ENCODE measurements at regions not wholly inside any gene's neighbourhood (a gene's known extent, or its start where the extent isn't known, plus 50 kb on each side); places are given as distances from the start of the nearest gene placed in this dataset.
"Not testable (repeated sequence)": the region's sequence is repeated elsewhere in the genome, so short reads cannot be mapped to it uniquely, and the experiment has no call there.

GRCh38 chr1:169013821-169014220, 92.7 kb upstream of the ATP1B1 start:
- no peak for DNase-seq (ENCODE audit: low read depth)

GRCh38 chr1:169015464-169015863, 91.0 kb upstream of the ATP1B1 start:
- no peak for DNase-seq (ENCODE audit: low read depth)

DNA sequence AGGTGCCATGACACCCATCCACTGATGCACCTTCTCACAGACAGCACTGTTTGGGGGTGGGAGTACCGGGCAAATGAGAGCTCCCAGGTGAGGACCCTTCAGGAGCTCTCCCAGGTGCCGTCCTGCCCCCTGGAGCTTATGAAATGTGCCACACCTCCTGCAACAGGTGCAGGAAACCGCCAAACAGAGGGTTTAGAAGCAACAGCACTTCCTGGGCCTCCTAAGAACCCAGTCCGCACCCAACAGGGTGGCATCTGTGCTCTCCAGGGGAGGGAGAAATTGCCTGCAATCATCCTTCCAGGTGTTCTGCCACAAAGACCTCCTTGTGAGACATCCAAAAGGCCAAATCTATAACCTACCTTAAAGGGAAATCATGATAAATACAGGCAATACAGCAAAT, 87.7 kb upstream of the ATP1B1 start:
- no peak for DNase-seq (ENCODE audit: low read depth)

DNA sequence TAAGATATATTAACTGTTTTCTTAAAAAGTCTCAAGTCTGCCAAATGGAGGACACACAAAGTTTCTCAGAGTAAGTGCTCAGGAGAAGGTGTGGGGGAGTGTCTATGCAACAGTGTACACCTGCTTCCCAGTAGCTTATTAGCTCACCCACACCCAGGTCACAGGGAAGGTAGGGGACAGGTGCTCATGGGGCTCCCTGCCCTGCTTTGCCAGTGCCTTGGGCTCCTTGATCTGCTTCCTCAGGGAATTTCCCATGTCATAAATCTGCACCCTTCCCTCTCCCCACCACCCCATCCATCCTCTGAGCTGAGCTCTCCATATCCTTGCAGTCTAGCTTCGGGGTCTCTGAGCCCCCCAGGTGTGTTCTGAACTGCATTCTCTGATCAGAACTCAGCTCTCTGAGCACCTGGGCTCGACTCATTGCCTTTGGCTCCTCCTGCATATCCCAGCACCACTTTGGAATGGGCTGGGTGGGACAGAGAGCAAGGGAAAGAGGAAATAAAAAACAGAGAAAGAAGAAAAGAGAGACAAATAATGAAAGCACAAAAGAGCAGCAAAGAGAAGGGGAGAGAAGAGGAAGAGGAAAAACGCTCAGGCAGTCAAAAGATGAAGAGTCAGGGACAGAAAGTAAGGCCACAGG, 87.0 kb upstream of the ATP1B1 start:
- DNase-seq (ENCODE audit: low read depth) = no peak

DNA sequence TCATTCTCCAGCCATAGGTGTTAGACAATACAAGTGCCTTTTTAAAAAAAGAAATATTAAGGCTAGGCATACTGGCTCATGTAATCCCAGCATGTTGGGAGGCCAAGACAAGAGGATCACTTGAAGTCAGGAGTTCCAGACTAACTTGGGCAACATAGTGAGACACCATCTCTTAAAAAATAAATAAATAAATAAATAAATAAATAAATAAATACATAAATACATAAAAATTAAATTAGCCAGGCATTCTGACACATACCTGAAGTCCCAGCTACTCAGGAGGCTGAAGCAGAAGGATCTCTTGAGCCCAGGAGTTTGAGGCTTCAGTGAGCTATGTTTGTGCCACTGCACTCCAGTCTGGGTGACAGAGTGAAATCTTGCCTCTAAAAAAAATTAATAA, 85.8 kb upstream of the ATP1B1 start:
- DNase-seq (ENCODE audit: low read depth) = no peak

DNA sequence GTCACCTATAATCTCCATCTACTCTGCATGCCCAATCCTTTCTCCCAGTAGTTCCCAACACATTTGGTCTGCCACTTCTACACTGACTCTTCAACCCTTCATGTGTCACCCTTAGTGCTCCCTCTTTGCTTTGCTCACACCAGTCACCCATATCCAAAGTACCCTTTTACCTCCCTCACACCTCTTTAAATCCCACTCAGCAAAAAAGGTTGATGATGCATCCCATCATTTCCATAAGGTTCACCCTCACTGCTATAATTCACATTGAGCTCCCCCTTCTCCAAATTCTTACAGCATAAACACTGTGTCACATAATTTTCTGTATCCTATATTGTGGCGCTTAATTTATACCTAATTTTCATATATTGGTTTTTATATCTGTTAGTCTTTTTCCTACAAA, 83.8 kb upstream of the ATP1B1 start:
- no peak for DNase-seq (ENCODE audit: low read depth)

DNA sequence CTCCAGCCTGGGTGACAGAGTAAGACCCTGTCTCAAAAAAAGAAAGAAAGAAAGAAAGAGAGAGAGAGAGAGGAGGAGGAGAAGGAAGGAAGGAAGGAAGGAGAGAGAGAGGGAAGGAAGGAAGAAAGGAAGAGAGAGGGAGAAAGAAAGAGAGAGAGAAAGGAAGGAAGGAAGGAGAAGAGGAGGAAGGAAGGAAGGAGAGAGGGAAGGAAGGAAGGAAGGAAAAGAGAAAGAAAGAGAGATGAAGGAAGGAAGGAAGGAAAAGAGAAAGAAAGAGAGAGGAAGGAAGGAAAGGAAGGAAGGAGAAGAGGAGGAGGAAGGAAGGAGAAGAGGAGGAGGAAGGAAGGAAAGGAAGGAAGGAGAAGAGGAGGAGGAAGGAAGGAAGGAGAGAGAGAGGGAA, 82.2 kb upstream of the ATP1B1 start:
- no peak for DNase-seq (ENCODE audit: low read depth)

- DNase-seq (ENCODE audit: low read depth) = no peak
These were observed 81.7 kb upstream of the ATP1B1 start for GRCh38 chr1:169024800-169025271.

DNA sequence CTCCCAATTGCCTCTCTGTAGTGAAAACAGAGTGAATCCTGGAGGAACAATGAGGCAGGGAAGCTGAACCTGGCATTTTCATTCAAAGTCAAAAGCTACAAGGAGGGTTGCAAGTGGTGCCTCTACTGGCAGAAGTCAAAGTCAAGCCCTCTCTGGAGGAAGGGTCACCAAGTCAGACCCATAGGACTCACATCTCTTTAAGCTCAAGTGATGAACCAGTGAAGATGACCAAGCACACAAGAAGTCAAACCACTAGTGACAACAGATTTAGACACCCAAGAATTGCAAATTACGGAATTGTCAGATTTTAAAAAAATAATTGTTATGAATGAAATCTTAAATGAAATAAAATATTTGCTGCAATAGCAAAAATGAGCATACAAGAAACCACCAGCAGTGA, 81.1 kb upstream of the ATP1B1 start:
- DNase-seq (ENCODE audit: low read depth) = no peak

DNA sequence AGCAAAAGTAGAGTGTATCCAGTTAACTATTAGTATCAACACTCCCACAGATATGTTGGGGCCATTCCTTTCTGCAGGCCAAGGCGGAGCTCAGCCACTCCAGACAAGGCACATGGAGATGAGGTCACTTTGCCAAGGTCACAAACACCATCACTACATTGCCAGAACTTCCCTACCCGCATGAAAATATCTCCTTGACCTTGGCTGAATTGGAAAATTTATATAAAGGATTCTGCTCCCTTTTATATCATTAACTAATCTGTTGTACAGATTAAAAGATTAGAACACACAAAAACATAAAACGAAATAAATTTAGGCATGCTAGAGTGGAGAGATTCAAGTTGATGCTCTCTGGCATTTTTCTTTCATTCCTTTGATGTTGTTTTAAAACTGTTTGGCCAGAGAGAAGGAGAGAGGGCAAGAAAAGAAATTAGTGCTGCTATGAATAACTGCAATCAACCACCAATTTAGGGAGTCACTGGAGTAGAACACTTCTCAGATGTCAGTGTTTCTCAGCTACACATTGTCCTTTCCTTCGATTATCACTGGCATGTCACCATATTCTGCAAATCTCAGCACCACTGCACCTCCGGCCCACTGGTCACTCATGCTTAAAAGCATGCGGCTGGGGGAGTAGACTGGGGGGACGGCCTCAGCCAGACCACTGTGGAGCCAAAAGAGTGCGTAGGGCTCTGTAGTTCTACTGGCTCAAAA, 78.7 kb upstream of the ATP1B1 start:
- no peak for DNase-seq (ENCODE audit: low read depth)

DNA sequence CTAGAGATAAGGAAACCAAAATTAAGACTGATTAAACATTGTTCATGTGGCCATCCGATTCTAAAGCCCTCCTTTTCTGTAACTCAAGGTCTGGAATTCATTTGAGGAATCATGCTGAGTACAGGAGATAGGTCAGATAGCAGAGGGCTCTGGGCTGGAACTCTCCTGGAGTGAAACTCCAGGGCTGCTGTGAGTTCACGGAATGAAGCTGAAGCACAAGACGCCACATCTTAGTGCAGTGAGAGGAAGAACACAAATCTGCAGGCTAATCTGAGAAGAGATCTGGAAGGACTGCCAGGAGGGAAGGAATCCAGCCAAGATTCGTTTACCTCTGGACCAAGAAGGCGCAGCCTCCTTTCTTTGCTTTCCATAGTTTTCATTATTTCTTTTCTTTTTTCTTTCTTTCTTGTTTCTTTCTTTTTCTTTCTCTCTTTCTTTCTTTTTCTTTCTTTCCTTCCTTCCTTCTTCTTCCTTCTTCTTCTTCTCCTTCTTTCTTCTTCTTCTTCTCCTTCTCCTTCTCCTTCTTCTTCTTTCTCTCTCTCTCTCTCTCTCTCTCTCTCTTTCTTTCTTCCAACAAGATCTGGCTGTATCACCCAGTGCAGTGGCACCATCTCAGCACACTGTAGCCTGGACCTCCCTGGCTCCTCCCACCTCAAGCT, 74.8 kb upstream of the ATP1B1 start:
- peak; percentile 2 for DNase-seq (ENCODE audit: low read depth)

DNA sequence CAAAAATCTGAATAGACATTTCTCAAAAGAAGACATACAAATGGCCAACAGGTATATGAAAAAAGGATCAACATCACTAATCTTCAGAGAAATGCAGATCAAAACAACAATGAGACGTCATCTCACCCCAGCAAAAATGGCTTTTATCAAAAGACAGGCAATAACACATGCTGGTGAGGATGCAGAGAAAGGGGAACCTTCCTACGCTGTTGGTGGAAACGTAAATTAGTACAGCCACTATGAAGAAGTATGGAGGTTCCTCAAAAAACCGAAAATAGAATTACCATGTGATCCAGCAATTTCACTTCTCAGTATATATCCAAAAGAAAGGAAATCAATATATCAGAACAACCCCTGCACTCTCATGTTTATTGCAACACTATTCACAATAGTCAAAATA, 65.1 kb upstream of the ATP1B1 start:
- no peak for DNase-seq (ENCODE audit: low read depth)

DNA sequence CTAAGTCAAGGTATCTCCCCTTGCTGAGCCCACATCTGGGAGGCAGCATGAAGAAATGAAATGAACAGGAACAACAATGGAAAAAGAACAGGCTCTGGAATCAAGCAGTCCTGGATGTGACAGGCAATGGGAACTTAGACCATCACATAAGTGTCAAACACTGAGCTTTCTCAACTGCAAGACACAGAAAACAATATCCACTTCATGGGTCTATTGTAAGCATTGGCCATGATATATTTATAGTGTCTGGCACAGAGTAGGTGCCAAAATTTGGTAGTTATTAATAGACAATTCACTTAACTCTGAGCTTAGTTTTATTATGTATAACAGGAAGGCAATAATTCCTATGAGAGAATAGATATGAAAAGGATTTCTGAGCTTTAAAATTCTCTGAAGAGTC, 64.1 kb upstream of the ATP1B1 start:
- DNase-seq (ENCODE audit: low read depth) = no peak

DNA sequence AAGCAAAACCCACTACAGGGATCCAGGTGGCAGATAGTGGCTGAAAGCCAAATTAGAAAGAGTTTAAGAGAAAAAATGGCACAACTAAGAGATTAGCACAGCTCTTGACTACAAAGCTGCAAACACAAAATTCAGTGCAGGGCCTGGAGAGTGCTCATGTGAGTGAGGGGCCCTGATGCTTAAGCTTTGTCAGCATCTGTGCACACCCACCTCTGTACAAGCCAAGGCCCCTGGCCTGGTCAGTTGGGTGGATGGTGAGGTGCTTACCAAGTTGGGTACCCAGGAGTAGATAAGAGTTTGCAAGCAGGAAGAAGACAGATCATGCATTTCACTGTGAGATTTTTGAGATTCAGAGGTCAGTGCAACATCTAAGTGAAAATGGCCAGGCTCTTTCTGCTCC, 62.7 kb upstream of the ATP1B1 start:
- DNase-seq (ENCODE audit: low read depth) = no peak

- DNase-seq (ENCODE audit: low read depth) = no peak
These were observed 62.2 kb upstream of the ATP1B1 start for GRCh38 chr1:169044296-169044695.

DNA sequence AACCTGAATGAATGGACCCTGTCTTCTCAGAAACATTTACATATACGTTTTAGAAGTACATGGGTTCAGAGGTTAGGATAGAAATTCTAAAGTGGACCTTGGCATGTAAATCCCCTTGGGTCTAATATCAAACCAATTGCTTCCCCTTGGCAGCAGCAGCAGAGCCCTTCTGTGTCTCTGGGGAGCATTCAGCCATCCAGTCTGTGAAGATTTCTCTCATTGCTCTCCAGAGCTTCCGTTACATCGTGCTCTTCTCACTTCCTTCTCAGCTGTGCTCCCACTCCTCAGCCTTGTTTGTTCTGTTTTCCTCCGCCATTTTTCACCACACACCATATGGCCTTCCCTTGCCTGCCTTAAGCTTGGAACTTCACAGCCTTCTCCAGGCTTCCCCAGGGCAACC, 61.5 kb upstream of the ATP1B1 start:
- DNase-seq (ENCODE audit: low read depth) = no peak

GRCh38 chr1:169046671-169047070, 59.8 kb upstream of the ATP1B1 start:
- no peak for DNase-seq (ENCODE audit: low read depth)

DNA sequence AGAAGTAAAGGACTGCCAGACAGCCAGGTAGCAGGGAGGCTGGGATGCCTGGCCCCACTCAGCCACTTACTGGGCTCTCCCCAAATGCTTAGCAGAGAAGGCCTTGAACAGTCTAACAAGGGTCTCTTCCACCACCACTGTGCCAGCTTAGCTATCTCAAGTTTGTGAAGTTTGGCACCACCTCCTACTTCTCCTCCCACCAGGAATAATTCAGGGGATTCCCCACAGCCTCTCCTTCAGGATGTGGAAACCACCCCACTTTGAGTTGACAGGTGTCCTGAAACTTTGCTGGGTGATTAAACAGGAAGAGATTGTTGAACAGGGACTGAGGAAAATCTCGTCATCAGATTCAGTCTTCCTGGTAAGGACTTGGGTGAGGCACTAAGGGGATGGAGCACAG, 59.4 kb upstream of the ATP1B1 start:
- no peak for DNase-seq (ENCODE audit: low read depth)

DNA sequence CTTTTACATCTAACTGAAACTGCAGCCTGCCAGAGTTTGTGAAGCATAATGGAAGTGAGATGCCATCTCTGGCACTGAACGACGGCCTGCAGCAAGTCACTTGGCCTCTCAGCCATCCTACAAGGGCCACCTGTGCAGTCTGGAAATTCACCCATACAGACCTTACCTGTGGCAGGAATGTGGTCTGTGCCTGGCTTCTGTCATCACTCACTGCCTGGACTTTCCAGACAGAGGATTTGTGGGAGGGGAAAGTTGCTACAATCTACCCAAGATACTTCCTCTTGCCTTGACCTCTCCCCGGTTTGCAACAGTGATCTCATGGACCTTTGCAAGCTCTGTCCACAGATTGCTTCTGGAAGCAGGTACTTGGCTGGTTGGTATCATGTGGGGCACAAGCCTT, 58.4 kb upstream of the ATP1B1 start:
- DNase-seq (ENCODE audit: low read depth) = no peak

DNA sequence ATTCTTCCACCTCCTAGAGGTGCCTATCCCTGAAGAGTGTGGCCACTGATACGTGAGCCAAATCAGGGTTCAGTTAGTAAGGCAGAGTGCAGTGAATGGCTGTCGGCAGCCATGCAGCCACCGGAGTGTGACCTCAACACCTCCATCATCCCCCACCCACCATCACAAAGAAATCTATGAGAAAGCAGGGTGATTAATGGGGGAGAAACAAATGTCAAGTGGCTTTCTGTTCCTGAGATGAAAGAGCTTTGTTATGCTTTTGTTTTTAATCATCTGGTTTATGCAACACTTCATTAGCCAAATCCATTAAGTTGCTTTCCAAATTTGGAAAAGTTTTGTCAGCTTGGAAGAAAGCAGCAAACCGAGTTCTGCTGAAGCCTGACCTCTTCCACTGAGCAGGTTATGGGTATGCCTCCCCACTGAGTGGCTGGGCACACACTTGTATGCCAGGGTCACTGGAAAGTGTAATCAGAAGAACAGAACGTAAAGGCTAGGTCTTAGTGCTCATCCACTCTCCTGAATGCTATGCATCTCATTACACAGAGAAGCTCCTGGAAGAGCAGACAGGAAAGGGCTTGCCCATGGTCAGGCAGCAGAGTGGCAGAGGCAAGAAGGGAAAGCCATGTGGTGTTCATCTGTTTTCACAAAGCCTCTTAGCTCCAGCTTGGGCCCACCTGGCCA, 57.1 kb upstream of the ATP1B1 start:
- DNase-seq (ENCODE audit: low read depth) = no peak

- DNase-seq (ENCODE audit: low read depth) = no peak
These were observed 55.3 kb upstream of the ATP1B1 start for GRCh38 chr1:169051171-169051570.

DNA sequence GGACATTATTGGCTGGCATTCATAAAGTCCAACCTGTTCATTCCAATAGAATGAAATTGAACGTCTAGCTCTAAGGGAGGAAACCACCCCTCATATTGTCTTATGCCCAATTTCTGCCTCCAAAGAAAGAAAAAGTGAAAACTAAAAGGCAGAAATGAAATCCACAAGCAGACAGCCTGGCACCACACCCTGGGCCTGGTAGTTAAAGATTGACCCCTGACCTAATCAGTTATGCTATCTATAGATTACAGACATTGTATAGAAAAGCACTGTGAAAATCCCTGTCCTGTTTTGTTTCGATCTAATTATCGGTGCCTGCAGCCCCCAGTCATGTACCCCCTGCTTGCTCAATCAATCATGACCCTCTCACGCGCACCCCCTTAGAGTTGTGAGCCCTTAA, 54.3 kb upstream of the ATP1B1 start:
- DNase-seq (ENCODE audit: low read depth) = not testable (repeated sequence)

- DNase-seq (ENCODE audit: low read depth) = no peak
These were observed 53.8 kb upstream of the ATP1B1 start for GRCh38 chr1:169052727-169053126.
